Transverse colon (tissue), 4 donors: ENCODE measurements at regions not wholly inside any gene's neighbourhood (a gene's known extent, or its start where the extent isn't known, plus 50 kb on each side); places are given as distances from the start of the nearest gene placed in this dataset.

ENCODE experiments used
- POLR2AphosphoS5 ChIP-seq, 3 donors: sonication (generic); formaldehyde crosslinking; IDR thresholded peaks; one replicate each; pipeline ENCODE4 v1.6.1; 2016; ENCODE audit warnings: antibody characterized with exemption in 3 of 3
- TF ChIP-seq, protein P1 (sequence below), 5 experiments: fragments of 200-600 bp in 3 of 5; fragments of 450-650 bp in 2 of 5; sonication (generic) in 3 of 5; IDR thresholded peaks; 1 replicate in 2 of 5; 2 replicates in 3 of 5; pipeline ENCODE4 v1.5.1; 2016 to 2017; ENCODE audit warnings: antibody characterized with exemption in 5 of 5, inconsistent platforms in 3 of 5, mild to moderate bottlenecking in 2 of 5, moderate library complexity in 1 of 5

- TF ChIP-seq, protein P1, sequence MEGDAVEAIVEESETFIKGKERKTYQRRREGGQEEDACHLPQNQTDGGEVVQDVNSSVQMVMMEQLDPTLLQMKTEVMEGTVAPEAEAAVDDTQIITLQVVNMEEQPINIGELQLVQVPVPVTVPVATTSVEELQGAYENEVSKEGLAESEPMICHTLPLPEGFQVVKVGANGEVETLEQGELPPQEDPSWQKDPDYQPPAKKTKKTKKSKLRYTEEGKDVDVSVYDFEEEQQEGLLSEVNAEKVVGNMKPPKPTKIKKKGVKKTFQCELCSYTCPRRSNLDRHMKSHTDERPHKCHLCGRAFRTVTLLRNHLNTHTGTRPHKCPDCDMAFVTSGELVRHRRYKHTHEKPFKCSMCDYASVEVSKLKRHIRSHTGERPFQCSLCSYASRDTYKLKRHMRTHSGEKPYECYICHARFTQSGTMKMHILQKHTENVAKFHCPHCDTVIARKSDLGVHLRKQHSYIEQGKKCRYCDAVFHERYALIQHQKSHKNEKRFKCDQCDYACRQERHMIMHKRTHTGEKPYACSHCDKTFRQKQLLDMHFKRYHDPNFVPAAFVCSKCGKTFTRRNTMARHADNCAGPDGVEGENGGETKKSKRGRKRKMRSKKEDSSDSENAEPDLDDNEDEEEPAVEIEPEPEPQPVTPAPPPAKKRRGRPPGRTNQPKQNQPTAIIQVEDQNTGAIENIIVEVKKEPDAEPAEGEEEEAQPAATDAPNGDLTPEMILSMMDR (IDR thresholded peaks at IDR 0.05): no peak
- TF ChIP-seq POLR2AphosphoS5 (IDR thresholded peaks at IDR 0.05): no peak
These were observed 702.4 kb downstream of the KCTD16 start for GRCh38 chr5:144873076-144873475.
